ENCODE measurements at regions not wholly inside any gene's neighbourhood (a gene's known extent, or its start where the extent isn't known, plus 50 kb on each side); places are given as distances from the start of the nearest gene placed in this dataset.

DNA sequence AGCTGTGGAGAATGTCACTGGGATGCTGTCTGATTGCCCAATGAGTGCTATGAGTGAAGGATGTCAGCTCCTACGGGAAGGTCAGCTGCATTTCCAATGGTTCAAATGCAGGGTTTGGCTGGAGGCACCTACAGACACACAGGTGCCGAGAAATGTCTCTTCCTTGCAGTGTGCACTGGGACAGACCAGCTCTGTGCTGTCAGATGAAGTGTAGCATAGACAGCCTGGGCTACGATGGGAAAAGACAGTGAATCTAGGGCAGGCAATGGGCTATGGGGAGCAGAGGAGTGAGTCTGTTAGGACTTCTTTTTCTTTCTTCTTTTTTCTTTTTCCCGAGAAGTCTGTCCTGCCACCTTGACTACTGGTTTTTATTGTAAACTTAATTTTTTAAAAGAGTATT, 223.1 kb upstream of the EOMES start:
- no peaks in the 10 kb centered on the region for H4K20me1 ChIP-seq (ENCODE audit: insufficient read depth)
- BruUV-seq (replicated peaks): no TSS peak
- ATAC-seq (no peak), DNase-seq (ENCODE audit: low read depth, low spot score) (no peak)
- H3K4me3 ChIP-seq (replicated peaks in 1 of 2; ENCODE audit: low read depth in 1 of 2, low read length in 2 of 2): no peak overlapping the region
- intact Hi-C loops (cut with micrococcal nuclease): no loop called here
- no peaks in the 10 kb centered on the region for H3K27me3 ChIP-seq (ENCODE audit: insufficient read depth, low read length)
- ChIA-PET RAD21 (ENCODE audit: low non-redundant PET in 1 of 2, low total read pairs in 2 of 2, uncharacterized antibody in 2 of 2, unreplicated experiment in 2 of 2) (no interaction called here), POLR2A (no interaction called here), CTCF (no interaction called here)
- no peak overlapping the region for H2AFZ ChIP-seq (ENCODE audit: low read depth, low read length, poor library complexity, severe bottlenecking)
- H3K9me2 ChIP-seq (ENCODE audit: insufficient read depth): no peaks in the 10 kb centered on the region
- no peak overlapping the region for H3K4me2 ChIP-seq (ENCODE audit: low read length)
- no peak overlapping the region for H3K9ac ChIP-seq (ENCODE audit: low read length)
- no peaks in the 10 kb centered on the region for H3K79me2 ChIP-seq (ENCODE audit: insufficient read depth, low read length)
- H3K4me1 ChIP-seq (ENCODE audit: control insufficient read depth in 1 of 2, insufficient read depth in 2 of 2, low read length in 2 of 2): peaks cover 0 to 5% of the 10 kb centered on the region in 2 experiments; a peak in 2 of 4 replicates
- H3K27ac ChIP-seq (ENCODE audit: low read depth, low read length): no peak overlapping the region
- no peaks in the 10 kb centered on the region for H3K9me3 ChIP-seq (ENCODE audit: control insufficient read depth in 1 of 2, insufficient read depth in 1 of 2, low read depth in 1 of 2, low read length in 2 of 2)
- no peaks in the 10 kb centered on the region for H3K36me3 ChIP-seq (ENCODE audit: control insufficient read depth in 1 of 2, insufficient read depth in 2 of 2, low read length in 2 of 2)
- no peak for TF ChIP-seq EZH2 (IDR thresholded peaks at IDR 0.05)
- TF ChIP-seq EZH2phosphoT487 (IDR thresholded peaks at IDR 0.05; ENCODE audit: borderline replicate concordance): no peak
- no peak for TF ChIP-seq JUND (IDR thresholded peaks at IDR 0.05)
- TF ChIP-seq SIN3A (IDR thresholded peaks at IDR 0.05; ENCODE audit: low read depth): no peak
- TF ChIP-seq, protein P1, sequence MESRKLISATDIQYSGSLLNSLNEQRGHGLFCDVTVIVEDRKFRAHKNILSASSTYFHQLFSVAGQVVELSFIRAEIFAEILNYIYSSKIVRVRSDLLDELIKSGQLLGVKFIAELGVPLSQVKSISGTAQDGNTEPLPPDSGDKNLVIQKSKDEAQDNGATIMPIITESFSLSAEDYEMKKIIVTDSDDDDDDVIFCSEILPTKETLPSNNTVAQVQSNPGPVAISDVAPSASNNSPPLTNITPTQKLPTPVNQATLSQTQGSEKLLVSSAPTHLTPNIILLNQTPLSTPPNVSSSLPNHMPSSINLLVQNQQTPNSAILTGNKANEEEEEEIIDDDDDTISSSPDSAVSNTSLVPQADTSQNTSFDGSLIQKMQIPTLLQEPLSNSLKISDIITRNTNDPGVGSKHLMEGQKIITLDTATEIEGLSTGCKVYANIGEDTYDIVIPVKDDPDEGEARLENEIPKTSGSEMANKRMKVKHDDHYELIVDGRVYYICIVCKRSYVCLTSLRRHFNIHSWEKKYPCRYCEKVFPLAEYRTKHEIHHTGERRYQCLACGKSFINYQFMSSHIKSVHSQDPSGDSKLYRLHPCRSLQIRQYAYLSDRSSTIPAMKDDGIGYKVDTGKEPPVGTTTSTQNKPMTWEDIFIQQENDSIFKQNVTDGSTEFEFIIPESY (IDR thresholded peaks at IDR 0.05; ENCODE audit: extremely low read depth, insufficient replicate concordance, low read length): no peak
- TF ChIP-seq YY1 (IDR thresholded peaks at IDR 0.05; ENCODE audit: extremely low read depth, insufficient replicate concordance, low read depth, low read length): no peak
- no peak for TF ChIP-seq ZNF274 (IDR thresholded peaks at IDR 0.05; ENCODE audit: low read depth, low read length)
- no peak for TF ChIP-seq ELF1 (IDR thresholded peaks at IDR 0.05; ENCODE audit: borderline replicate concordance, low read depth)

DNA sequence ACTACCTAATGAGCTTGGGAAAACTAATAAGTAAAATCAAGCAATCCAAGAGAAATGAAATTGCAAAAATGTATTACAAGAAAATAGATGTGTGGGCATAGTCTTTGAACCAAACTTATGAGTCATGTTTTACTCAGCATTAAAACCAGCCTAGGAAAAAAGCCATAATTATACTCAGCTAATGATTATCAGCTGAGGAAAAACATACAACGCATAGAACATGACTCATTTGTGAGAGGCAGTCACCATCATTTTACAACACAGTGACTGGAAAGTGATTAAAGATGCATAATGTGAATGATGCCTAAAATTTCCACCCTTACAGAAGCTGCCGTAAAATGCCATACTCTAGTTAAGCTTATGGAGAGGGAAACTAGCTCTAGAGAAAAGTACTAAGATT, 238.0 kb upstream of the EOMES start:
- Histone ChIP-seq H3K27me3 (ENCODE audit: insufficient read depth, low read length) (no peaks in the 10 kb centered on the region), H3K4me3 (replicated peaks in 1 of 2; ENCODE audit: low read depth in 1 of 2, low read length in 2 of 2) (no peak overlapping the region), H3K9me2 (ENCODE audit: insufficient read depth) (no peaks in the 10 kb centered on the region), H2AFZ (ENCODE audit: low read depth, low read length, poor library complexity, severe bottlenecking) (no peak overlapping the region), H3K4me2 (ENCODE audit: low read length) (peak overlapping the region; percentile 30), H3K27ac (ENCODE audit: low read depth, low read length) (no peak overlapping the region), H3K9ac (ENCODE audit: low read length) (no peak overlapping the region), H3K79me2 (ENCODE audit: insufficient read depth, low read length) (no peaks in the 10 kb centered on the region), H3K9me3 (ENCODE audit: control insufficient read depth in 1 of 2, insufficient read depth in 1 of 2, low read depth in 1 of 2, low read length in 2 of 2) (no peaks in the 10 kb centered on the region), H4K20me1 (ENCODE audit: insufficient read depth) (no peaks in the 10 kb centered on the region), H3K4me1 (ENCODE audit: control insufficient read depth in 1 of 2, insufficient read depth in 2 of 2, low read length in 2 of 2) (peaks cover 3 to 11% of the 10 kb centered on the region in 2 experiments; a peak in 3 of 4 replicates), H3K36me3 (ENCODE audit: control insufficient read depth in 1 of 2, insufficient read depth in 2 of 2, low read length in 2 of 2) (no peaks in the 10 kb centered on the region)
- peak; percentile 32 for ATAC-seq
- ChIA-PET POLR2A (no interaction called here), CTCF (no interaction called here), RAD21 (ENCODE audit: low non-redundant PET in 1 of 2, low total read pairs in 2 of 2, uncharacterized antibody in 2 of 2, unreplicated experiment in 2 of 2) (no interaction called here)
- peak; percentile 27 for DNase-seq (ENCODE audit: low read depth, low spot score)
- intact Hi-C loops (cut with micrococcal nuclease): no loop called here
- TF ChIP-seq EGR1 (IDR thresholded peaks at IDR 0.05; ENCODE audit: low read depth) (no peak), EZH2 (IDR thresholded peaks at IDR 0.05) (no peak), SP1 (IDR thresholded peaks at IDR 0.05; ENCODE audit: low read depth) (peak; percentile 60), ELF1 (IDR thresholded peaks at IDR 0.05; ENCODE audit: borderline replicate concordance, low read depth) (no peak), RAD21 (IDR thresholded peaks at IDR 0.05; ENCODE audit: low read depth) (no peak), TCF7L2 (IDR thresholded peaks at IDR 0.05; ENCODE audit: borderline replicate concordance, extremely low read depth, insufficient read depth, insufficient read length) (no peak), CBX3 (IDR thresholded peaks at IDR 0.05; ENCODE audit: low read depth) (no peak), ZFX (IDR thresholded peaks at IDR 0.05) (no peak), FOSL1 (IDR thresholded peaks at IDR 0.05; ENCODE audit: low read depth) (peak; percentile 85), SIN3A (IDR thresholded peaks at IDR 0.05; ENCODE audit: low read depth) (no peak), JUND (IDR thresholded peaks at IDR 0.05) (peak; percentile 80), SRF (IDR thresholded peaks at IDR 0.05; ENCODE audit: low read depth) (no peak)
- TF ChIP-seq, protein P2, sequence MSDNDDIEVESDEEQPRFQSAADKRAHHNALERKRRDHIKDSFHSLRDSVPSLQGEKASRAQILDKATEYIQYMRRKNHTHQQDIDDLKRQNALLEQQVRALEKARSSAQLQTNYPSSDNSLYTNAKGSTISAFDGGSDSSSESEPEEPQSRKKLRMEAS (IDR thresholded peaks at IDR 0.05): no peak
- TF ChIP-seq, protein P3, sequence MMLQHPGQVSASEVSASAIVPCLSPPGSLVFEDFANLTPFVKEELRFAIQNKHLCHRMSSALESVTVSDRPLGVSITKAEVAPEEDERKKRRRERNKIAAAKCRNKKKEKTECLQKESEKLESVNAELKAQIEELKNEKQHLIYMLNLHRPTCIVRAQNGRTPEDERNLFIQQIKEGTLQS (IDR thresholded peaks at IDR 0.05): no peak
- TF ChIP-seq, protein P1 (IDR thresholded peaks at IDR 0.05; ENCODE audit: extremely low read depth, insufficient replicate concordance, low read length): no peak
- BruUV-seq (replicated peaks): no TSS peak
